GM04503 (cell line): ENCODE measurements at regions not wholly inside any gene's neighbourhood (a gene's known extent, or its start where the extent isn't known, plus 50 kb on each side); places are given as distances from the start of the nearest gene placed in this dataset.
A peak's percentile ranks its signal among the peaks of the same experiment; 100 is the strongest.

Experiments
- DNase-seq: peaks from one replicate; pipeline ENCODE4 v3.0.0-alpha.2; 2012; ENCODE audit warnings: low read depth

DNA sequence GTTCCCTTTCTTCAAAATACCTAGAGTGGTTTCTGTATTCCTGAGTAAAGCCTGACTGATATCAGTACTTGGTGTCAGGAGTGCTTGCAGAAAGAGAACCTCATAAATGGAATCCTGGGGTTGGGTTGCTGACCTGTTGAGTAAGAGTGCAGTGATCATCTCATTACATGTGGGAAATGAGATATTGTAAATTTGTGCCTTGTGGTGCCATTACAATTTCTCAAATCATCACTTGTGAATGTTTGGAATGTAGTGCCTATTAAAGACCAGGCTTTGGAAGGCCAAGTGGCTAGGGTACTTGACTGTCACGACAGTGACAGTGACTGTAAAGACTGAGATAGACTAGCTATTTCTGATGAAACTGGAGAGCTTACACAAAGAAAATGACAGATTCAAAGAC, 176.7 kb upstream of the CTTNBP2NL start:
- no peak for DNase-seq

DNA sequence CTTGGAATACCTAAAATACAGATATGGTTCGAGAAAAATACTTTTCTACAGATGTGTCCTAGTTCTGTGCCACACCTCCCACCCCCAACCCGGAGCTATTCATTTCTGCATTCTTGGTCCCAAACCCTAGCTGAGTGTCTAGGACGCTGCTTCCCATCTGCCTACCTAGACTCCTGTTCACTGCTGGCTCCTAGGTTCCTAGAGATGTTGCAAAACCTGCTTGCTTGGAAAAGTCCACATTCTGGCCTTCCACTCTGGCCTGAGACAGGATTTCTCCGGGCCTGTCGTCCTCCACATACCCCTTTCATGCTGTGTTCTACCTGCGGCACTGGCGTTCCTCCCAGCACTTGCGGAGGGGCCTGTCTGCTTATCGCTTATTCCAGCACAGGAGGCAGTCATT, 165.8 kb upstream of the CTTNBP2NL start:
- no peak for DNase-seq

DNA sequence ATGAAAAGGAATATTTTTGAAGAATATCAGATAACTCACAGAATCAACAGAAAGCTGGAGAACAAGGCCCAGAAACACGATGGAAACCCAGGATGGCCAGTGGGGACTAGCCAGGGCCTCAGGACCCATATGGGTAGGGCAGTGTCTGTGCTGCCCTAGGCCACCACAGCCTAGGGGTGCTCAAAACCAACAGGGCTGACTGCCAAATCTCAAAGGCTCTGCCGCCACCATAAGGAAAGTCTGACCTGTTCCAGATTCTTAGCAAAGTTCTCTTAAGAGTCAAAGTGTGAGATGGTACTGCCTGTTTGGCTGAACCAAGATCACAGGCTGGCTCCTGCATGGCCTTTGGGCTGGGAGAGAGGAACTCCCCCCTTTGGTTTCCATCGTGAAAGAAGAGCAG, 164.7 kb upstream of the CTTNBP2NL start:
- DNase-seq: no peak

- no peak for DNase-seq
Measured at GRCh38 chr1:112232848-112233247, 163.2 kb upstream of the CTTNBP2NL start.

DNA sequence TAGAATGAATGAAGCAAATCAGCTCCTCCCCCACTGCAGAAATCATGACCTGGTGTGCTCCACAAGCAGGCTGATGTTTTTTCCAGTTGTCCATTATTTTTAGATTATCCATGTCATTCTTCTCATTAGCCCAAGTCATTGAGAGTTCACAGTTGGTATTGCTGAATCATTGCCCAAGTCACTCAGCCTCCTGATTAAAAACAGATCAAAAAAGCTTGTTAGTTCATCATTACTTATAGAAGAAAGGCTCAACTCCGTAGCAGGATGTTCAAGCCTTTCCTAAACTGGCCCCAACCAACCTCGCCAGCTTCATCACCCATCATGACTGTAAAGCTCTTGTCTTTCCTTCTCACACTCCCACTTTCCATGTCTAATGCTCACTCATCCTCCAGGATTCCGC, 161.3 kb upstream of the CTTNBP2NL start:
- no peak for DNase-seq

- no peak for DNase-seq
Measured at GRCh38 chr1:112237983-112238545, 157.9 kb upstream of the CTTNBP2NL start.

- no peak for DNase-seq
Measured at GRCh38 chr1:112239683-112240330, 156.2 kb upstream of the CTTNBP2NL start.

DNA sequence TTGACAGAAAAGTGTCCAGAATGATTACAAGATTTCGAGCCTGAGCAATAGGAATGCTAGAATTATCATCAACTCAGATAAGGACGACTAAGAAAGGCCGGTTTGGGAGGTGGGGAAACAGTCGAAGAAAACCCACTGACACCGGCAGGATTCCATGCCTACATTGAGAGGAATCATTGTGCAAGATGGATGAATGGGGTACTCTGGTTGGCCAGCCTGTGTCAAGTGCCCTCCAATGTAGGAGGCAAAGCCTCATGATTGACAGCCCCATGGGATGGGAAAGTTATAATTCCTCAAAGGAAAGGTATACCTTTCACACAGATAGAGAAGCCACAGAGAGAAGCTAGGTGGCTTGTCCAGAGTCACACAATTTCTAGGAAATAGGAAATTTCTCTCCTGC, 153.5 kb upstream of the CTTNBP2NL start:
- no peak for DNase-seq

DNA sequence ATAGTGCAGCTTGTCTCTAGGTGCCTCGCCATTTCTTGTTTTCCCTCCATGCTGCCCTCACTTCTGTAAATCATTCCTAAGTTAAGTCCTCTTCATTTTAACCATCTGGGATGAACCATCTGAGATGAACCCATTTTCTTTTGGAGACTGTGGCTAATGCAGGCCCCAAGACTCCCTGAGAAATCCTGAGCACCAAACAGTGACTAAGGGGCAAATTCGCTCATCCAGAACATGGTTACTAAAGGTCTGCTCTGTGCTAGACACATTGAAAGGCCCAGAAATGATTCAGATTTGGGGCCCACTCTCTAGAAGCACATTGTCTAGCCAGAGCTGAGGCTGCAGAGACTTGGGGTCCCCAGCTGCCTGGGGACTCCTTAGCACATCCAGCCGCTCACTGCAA, 151.9 kb upstream of the CTTNBP2NL start:
- DNase-seq: no peak

DNA sequence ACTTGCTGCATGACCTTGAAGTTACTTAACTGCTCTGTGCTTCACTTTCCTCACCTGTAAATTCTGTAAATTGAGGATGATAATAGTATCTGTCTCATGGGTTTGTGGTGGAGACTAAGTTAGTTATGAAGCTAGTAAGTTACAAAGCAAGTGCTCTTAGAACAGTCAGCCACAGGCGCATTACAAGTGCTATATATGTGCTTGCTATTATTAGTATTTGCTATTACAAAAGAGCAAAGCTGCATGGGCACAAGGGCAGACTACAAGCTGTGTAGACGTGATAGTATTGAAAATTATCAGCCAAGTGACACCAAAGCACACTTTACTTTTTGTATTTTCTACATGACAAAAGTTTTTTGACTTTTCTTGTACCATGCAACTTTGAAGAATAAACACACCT, 150.9 kb upstream of the CTTNBP2NL start:
- no peak for DNase-seq

DNA sequence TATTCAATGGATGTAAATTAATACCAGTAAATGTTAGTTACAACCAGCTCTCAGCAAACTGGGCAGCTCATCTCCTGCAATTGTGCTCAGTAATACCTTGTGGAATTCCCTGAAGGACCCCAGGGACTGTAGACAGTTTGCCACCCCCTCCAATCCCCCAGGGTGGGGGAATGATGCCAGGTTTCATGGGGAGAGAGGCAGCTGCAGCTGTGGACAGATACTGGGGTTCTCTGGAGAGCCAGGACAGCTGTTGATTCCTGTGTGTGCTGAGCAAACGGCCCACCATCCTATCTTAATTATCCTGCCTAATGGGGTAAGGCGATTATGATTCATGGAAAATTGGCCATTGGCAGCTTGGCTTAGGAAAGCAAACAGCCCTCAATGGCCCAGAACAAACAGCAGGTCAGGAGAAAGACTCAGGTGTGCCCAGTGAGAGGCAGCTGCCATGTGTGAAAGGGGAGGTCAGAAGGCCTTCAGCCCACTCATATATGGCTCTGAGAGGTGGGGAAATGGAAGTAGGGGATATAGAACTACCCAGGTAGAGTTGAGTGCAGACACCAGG, 148.9 kb upstream of the CTTNBP2NL start:
- DNase-seq: no peak

- DNase-seq: no peak
Measured at GRCh38 chr1:112247961-112248360, 148.1 kb upstream of the CTTNBP2NL start.

DNA sequence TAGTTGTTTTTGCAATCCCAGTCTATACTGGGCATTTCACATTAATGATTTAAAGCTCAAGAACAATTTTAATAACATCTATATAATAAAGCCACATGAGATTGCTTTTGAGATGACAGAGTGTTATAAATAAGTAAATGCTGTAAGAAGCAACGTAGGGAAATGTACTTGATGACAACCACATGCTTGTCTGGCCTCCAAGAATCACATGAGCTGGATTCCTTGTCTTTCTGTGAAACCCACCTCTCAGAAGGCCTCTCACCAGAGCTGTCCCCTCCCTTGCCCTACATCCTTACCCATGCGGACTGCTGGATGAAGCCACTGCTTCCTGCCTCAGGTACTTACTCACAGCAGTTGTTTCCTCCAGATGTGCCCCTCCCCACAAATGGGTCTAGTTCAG, 145.1 kb upstream of the CTTNBP2NL start:
- DNase-seq: no peak

GRCh38 chr1:112251766-112252506, 144.1 kb upstream of the CTTNBP2NL start:
- DNase-seq: peak; percentile 18

DNA sequence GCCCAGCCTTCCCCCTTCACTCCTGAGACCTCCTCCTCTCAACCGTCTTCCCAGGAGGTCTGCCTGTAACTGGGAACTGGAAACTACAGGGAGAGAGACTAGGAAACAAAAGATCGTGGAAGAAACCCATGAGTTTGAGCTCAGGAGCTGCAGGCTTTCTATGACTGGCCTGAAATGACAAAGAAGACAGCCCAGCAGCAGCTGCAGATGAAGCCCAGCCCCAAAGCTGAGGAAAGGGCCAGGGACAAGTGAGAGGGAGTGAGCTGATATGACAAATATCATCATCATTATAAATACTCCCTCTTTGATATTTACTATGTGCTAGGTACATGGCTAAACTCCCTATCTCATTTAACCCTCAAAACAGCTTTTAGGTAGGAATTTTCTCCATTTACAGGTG, 142.6 kb upstream of the CTTNBP2NL start:
- DNase-seq: no peak

- DNase-seq: no peak
Measured at GRCh38 chr1:112255080-112255479, 140.9 kb upstream of the CTTNBP2NL start.

DNA sequence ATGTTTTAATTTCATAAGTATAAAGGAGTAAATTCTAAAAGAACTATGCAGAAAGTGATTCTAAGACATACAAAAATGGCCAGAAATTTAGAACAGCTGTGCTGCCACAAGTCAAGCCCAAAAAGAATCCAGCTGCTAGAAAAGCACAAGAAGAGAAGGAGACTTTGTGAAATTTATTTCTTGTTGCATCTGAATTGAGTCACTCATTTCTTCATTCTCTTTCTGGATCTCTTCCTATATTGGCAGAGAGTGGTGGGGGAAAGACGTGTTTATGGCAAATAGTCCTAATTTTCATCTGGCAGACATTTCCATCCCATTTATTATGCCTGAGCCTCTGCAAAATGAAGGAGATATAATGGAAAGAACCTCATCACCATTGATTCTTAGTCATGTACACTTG, 139.6 kb upstream of the CTTNBP2NL start:
- DNase-seq: no peak

DNA sequence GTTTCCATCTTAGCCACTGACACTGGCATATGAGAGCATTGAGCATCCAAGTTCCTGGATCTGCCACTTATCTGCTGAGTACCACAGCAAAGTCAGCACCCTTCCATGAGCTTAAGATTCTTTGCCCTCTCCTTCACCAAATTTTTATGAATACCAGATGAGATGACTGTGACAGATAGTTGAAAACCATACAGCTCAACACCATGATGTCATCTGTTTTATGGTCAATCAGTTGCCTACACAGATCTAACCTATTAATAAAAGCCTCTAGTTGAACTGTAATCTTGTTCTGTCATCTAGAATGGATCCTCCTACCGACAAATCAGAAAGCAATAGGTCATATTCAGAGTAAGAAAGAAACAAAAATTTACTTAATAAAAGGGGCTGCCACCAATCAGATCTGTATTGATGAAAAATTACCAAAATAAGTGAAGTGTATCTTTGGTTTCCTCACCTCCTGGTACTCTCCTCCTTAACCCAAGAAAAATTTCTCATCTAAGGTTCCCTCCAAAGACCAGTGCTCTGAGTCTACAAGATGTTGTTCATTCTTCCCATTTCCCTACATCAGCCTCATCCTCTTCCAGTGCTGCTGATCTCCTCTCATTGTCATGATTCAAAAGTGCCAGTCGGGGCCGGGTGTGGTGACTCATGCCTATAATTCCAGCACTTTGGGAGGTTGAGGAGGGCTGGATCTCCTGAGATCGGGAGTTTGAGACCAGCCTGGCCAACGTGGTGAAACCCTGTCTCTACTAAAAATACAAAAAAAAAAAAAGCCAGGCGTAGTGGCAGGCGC, 138.8 kb upstream of the CTTNBP2NL start:
- no peak for DNase-seq

- DNase-seq: no peak
Measured at GRCh38 chr1:112260699-112261098, 135.3 kb upstream of the CTTNBP2NL start.

GRCh38 chr1:112262316-112262715, 133.7 kb upstream of the CTTNBP2NL start:
- DNase-seq: no peak

GRCh38 chr1:112263042-112263441, 133.0 kb upstream of the CTTNBP2NL start:
- DNase-seq: no peak

GRCh38 chr1:112263453-112263852, 132.6 kb upstream of the CTTNBP2NL start:
- DNase-seq: peak; percentile 3
